ENCODE measurements at regions not wholly inside any gene's neighbourhood (a gene's known extent, or its start where the extent isn't known, plus 50 kb on each side); places are given as distances from the start of the nearest gene placed in this dataset.
"Not testable (repeated sequence)": the region's sequence is repeated elsewhere in the genome, so short reads cannot be mapped to it uniquely, and the experiment has no call there.

- TF ChIP-seq CTCF (IDR thresholded peaks at IDR 0.05); EP300 (IDR thresholded peaks at IDR 0.05; ENCODE audit: borderline replicate concordance in 1 of 2, low read depth in 1 of 2, low read length in 1 of 2); PBX3 (IDR thresholded peaks at IDR 0.05); SMC3 (IDR thresholded peaks at IDR 0.05; ENCODE audit: low read depth, low read length); NRF1 (IDR thresholded peaks at IDR 0.05; ENCODE audit: low read depth, low read length); YY1 (IDR thresholded peaks at IDR 0.05; ENCODE audit: low read depth); USF1 (IDR thresholded peaks at IDR 0.05; ENCODE audit: borderline replicate concordance, low read depth); USF2 (IDR thresholded peaks at IDR 0.05; ENCODE audit: borderline replicate concordance, low read depth, low read length); RCOR1 (IDR thresholded peaks at IDR 0.05; ENCODE audit: low read length); ELF1 (IDR thresholded peaks at IDR 0.05); ZBTB33 (IDR thresholded peaks at IDR 0.05; ENCODE audit: borderline replicate concordance, low read depth); TAF1 (IDR thresholded peaks at IDR 0.05; ENCODE audit: borderline replicate concordance, low read depth, low read length); TCF12 (IDR thresholded peaks at IDR 0.05); RXRA (IDR thresholded peaks at IDR 0.05; ENCODE audit: borderline replicate concordance, low read depth): not testable (repeated sequence)
These were observed 207.8 kb downstream of the GABRG2 start for GRCh38 chr5:162275387-162275786.

Measured in SK-N-SH (cell line).